HepG2 (cell line): ENCODE measurements at regions not wholly inside any gene's neighbourhood (a gene's known extent, or its start where the extent isn't known, plus 50 kb on each side); places are given as distances from the start of the nearest gene placed in this dataset.

ENCODE experiments used
- ATAC-seq: fragments of 200-7000 bp; cut with Tn5 transposase; 3 replicates; pipeline ENCODE4 v1.9.1; 2020; ENCODE audit warnings: mild to moderate bottlenecking, moderate library complexity
- BruUV-seq: library from RNA; stranded (reverse); fragments of 400-500 nt; replicated peaks from 2 replicates; lab custom pipeline; 2021; lab: Mats Ljungman, UMichigan
- CTCF ChIA-PET: fragments of 300-600 bp; formaldehyde crosslinking; extraction: SDS; loops from one replicate; lab custom pipeline; 2021; ENCODE audit warnings: low total read pairs, inconsistent platforms, low intra/inter-chr PET ratio; lab: Yijun Ruan, JAX
- POLR2A ChIA-PET: fragments of 350-600 bp; sonication (Branson Sonifier 250); formaldehyde crosslinking; loops from one replicate; lab custom pipeline; 2020; ENCODE audit warnings: antibody characterized with exemption, inconsistent platforms; lab: Yijun Ruan, JAX
- DNase-seq: peaks from one replicate; pipeline ENCODE4 v3.0.0-alpha.2; 2015; ENCODE audit warnings: low spot score
- FAIRE-seq: peaks from 3 replicates; lab custom pipeline; 2011; peaks lifted over from hg19 to GRCh38; lab: Jason Lieb, UNC
- H2AFZ ChIP-seq: one replicate; pipeline ENCODE4 v1.6.1; 2011; ENCODE audit warnings: low read length, inconsistent platforms
- H3K27ac ChIP-seq: fragments of 300-600 bp; 3 replicates; pipeline ENCODE4 v1.8.0; 2011; ENCODE audit warnings: mixed run types, mild to moderate bottlenecking, mixed read lengths, low read length, inconsistent platforms; ENCODE audit not compliant: insufficient read depth; ENCODE audit errors: extremely low read length
- H3K27me3 ChIP-seq, 2 experiments: fragments of 200-600 bp in 1 of 2; 2 replicates in 1 of 2; 3 replicates in 1 of 2; pipeline versions ENCODE4 v1.6.0 to v1.8.0; 2011; ENCODE audit warnings: low read length in 2 of 2, mild to moderate bottlenecking in 2 of 2, moderate library complexity in 2 of 2, inconsistent platforms in 1 of 2; ENCODE audit not compliant: insufficient read depth in 2 of 2, control insufficient read depth in 1 of 2
- H3K36me3 ChIP-seq, 2 experiments: fragments of 200-600 bp in 1 of 2; replicated peaks in 1 of 2; 2 replicates in 1 of 2; 3 replicates in 1 of 2; pipeline versions ENCODE4 v1.5.1 to v1.8.0; 2011; ENCODE audit warnings: low read length in 2 of 2, inconsistent platforms in 1 of 2; ENCODE audit not compliant: insufficient read depth in 2 of 2, control insufficient read depth in 1 of 2
- H3K4me1 ChIP-seq: 2 replicates; pipeline ENCODE4 v1.5.1; 2012; ENCODE audit warnings: low read length, inconsistent platforms; ENCODE audit not compliant: insufficient read depth
- H3K4me2 ChIP-seq: 2 replicates; pipeline ENCODE4 v1.6.0; 2011; ENCODE audit warnings: low read depth, low read length, inconsistent platforms
- H3K4me3 ChIP-seq, 3 experiments: fragments of 200-600 bp in 1 of 3; sonication (generic), shearing (Covaris generic) in 1 of 3; replicated peaks in 1 of 3; 2 replicates each; pipeline ENCODE4 v1.5.1; 2011 to 2016; ENCODE audit warnings: low read length in 3 of 3, inconsistent platforms in 2 of 3, low read depth in 2 of 3, mild to moderate bottlenecking in 2 of 3, control low read depth in 1 of 3, mixed read lengths in 1 of 3; ENCODE audit not compliant: insufficient read depth in 1 of 3
- H3K79me2 ChIP-seq: one replicate; pipeline ENCODE4 v1.6.1; 2011; ENCODE audit warnings: low read length, inconsistent platforms; ENCODE audit not compliant: insufficient read depth
- H3K9ac ChIP-seq: 2 replicates; pipeline ENCODE4 v1.6.0; 2011; ENCODE audit warnings: mild to moderate bottlenecking, low read depth, low read length, inconsistent platforms; ENCODE audit not compliant: insufficient read depth
- H3K9me3 ChIP-seq: 2 replicates; pipeline ENCODE4 v1.5.1; 2012; ENCODE audit warnings: mild to moderate bottlenecking, low read length
- H4K20me1 ChIP-seq: 2 replicates; pipeline ENCODE4 v1.6.0; 2011; ENCODE audit warnings: inconsistent platforms, mild to moderate bottlenecking, low read length, moderate library complexity; ENCODE audit not compliant: insufficient read depth
- ATF7 ChIP-seq, 2 experiments: fragments of 450-650 bp in 1 of 2; sonication (generic) in 1 of 2; formaldehyde crosslinking in 1 of 2; IDR thresholded peaks; 2 replicates each; pipeline versions ENCODE4 v1.4.0 to v1.6.1; 2016 to 2020; ENCODE audit warnings: antibody characterized with exemption in 1 of 2, mild to moderate bottlenecking in 1 of 2, missing genetic modification reagents in 1 of 2
- ATM ChIP-seq: fragments of 450-650 bp; IDR thresholded peaks from 2 replicates; pipeline ENCODE4 v1.7.1; 2017; ENCODE audit warnings: mild to moderate bottlenecking, borderline replicate concordance
- FOXC1 ChIP-seq: sonication (generic); formaldehyde crosslinking; IDR thresholded peaks from 2 replicates; pipeline ENCODE4 v1.8.0; 2022; ENCODE audit warnings: mild to moderate bottlenecking, missing genetic modification reagents, borderline replicate concordance
- MAZ ChIP-seq, 2 experiments: sonication (generic) in 1 of 2; formaldehyde crosslinking in 1 of 2; IDR thresholded peaks; 2 replicates each; pipeline versions ENCODE4 v1.5.0 to v1.6.1; 2012 to 2020; ENCODE audit warnings: low read depth in 2 of 2, mild to moderate bottlenecking in 2 of 2, borderline replicate concordance in 1 of 2, improper control_type of control experiment in 1 of 2, low read length in 1 of 2, missing genetic modification reagents in 1 of 2, moderate library complexity in 1 of 2
- NR2F6 ChIP-seq, 2 experiments: IDR thresholded peaks; 2 replicates each; pipeline ENCODE4 v1.6.1; 2016; ENCODE audit warnings: antibody characterized with exemption in 1 of 2, mild to moderate bottlenecking in 1 of 2
- PAWR ChIP-seq: sonication (generic); formaldehyde crosslinking; IDR thresholded peaks from 2 replicates; pipeline ENCODE4 v1.4.0; 2020; ENCODE audit warnings: missing genetic modification reagents, mild to moderate bottlenecking, borderline replicate concordance
- TCF12 ChIP-seq, 2 experiments: fragments of 450-650 bp in 1 of 2; sonication (generic) in 1 of 2; formaldehyde crosslinking in 1 of 2; IDR thresholded peaks; 2 replicates each; pipeline versions ENCODE4 v1.6.1 to v1.8.0; 2017 to 2022; ENCODE audit warnings: antibody characterized with exemption in 1 of 2, mild to moderate bottlenecking in 1 of 2, missing genetic modification reagents in 1 of 2, moderate library complexity in 1 of 2
- ZBTB4 ChIP-seq: sonication (generic); formaldehyde crosslinking; IDR thresholded peaks from 2 replicates; pipeline ENCODE4 v1.4.0; 2020; ENCODE audit warnings: missing genetic modification reagents, mild to moderate bottlenecking, borderline replicate concordance
- ZNF33A ChIP-seq: sonication (generic); formaldehyde crosslinking; IDR thresholded peaks from 2 replicates; pipeline ENCODE4 v1.5.1; 2020; ENCODE audit warnings: missing genetic modification reagents, mild to moderate bottlenecking, moderate library complexity, borderline replicate concordance
- WGBS: methylation state at CpG from one replicate; pipeline ENCODE4 v1.1.6; 2017; ENCODE audit warnings: low lambda C conversion rate; 5-methylcytosine and 5-hydroxymethylcytosine counted together
- in situ Hi-C: cut with HindIII; loops from 2 replicates; pipeline ENCODE4 v1.10.0; 2017; ENCODE audit warnings: low pct_unique_long_range_greater_than_20kb; ENCODE audit not compliant: extremely low pct_ligation_motif_present
- intact Hi-C: fragments of 100-400 bp; cut with micrococcal nuclease; formaldehyde crosslinking; loops from one replicate; pipeline ENCODE4 v1.10.0; 2022; ENCODE audit not compliant: unreplicated experiment

GRCh38 chr3:103729547-103729946, 1294.7 kb downstream of the ZPLD1 start:
- ChIA-PET POLR2A (no interaction called here), CTCF (no interaction called here)
- Histone ChIP-seq H3K4me2 (no peak overlapping the region), H3K9ac (no peak overlapping the region), H3K4me1 (no peaks in the 10 kb centered on the region), H3K36me3 (no peaks in the 10 kb centered on the region), H3K27ac (no peak overlapping the region), H3K79me2 (no peaks in the 10 kb centered on the region), H4K20me1 (no peaks in the 10 kb centered on the region), H2AFZ (no peak overlapping the region), H3K4me3 (no peak overlapping the region), H3K9me3 (no peaks in the 10 kb centered on the region), H3K27me3 (no peaks in the 10 kb centered on the region)
- WGBS = 0% methylated on average over 3 of the region's 3 CpGs
- no peak for TF ChIP-seq ZNF33A (CRISPR knock-in tag)
- TF ChIP-seq ATF7 (IDR thresholded peaks at IDR 0.05) = peak; percentile 54
- TF ChIP-seq ATF7 (CRISPR knock-in tag; IDR thresholded peaks at IDR 0.05) = no peak
- in situ Hi-C loops = no loop called here
- ATAC-seq = no peak
- no peak for FAIRE-seq
- DNase-seq = no peak
- intact Hi-C loops = no loop called here
- BruUV-seq = no TSS peak

GRCh38 chr3:103730744-103731143, 1295.9 kb downstream of the ZPLD1 start:
- TF ChIP-seq PAWR = no peak
- no peak for TF ChIP-seq FOXC1 (CRISPR knock-in tag)
- no peak for TF ChIP-seq ZBTB4
- no peak for TF ChIP-seq MAZ (IDR thresholded peaks at IDR 0.05; ENCODE audit: borderline replicate concordance, low read depth, low read length)
- no peak for TF ChIP-seq MAZ (CRISPR knock-in tag; IDR thresholded peaks at IDR 0.05; ENCODE audit: low read depth)
- TF ChIP-seq NR2F6 (IDR thresholded peaks at IDR 0.05) = no peak
- TF ChIP-seq NR2F6 (CRISPR knock-in tag; IDR thresholded peaks at IDR 0.05) = no peak
- no peak for TF ChIP-seq ATM
- no peak for TF ChIP-seq TCF12 (IDR thresholded peaks at IDR 0.05)
- no peak for TF ChIP-seq TCF12 (CRISPR knock-in tag; IDR thresholded peaks at IDR 0.05)
- ATAC-seq (no peak), FAIRE-seq (no peak), DNase-seq (no peak)
- H3K27me3 ChIP-seq = no peaks in the 10 kb centered on the region
- no peaks in the 10 kb centered on the region for H3K4me1 ChIP-seq
- no peaks in the 10 kb centered on the region for H3K79me2 ChIP-seq
- H3K4me3 ChIP-seq = no peak overlapping the region
- ChIA-PET POLR2A (no interaction called here), CTCF (no interaction called here)
- H3K36me3 ChIP-seq = no peaks in the 10 kb centered on the region
- in situ Hi-C loops = no loop called here
- no peaks in the 10 kb centered on the region for H3K9me3 ChIP-seq
- H3K27ac ChIP-seq = no peak overlapping the region
- no peaks in the 10 kb centered on the region for H4K20me1 ChIP-seq
- H3K9ac ChIP-seq = no peak overlapping the region
- 0% methylated on average over 3 of the region's 3 CpGs for WGBS
- H2AFZ ChIP-seq = no peak overlapping the region
- no TSS peak for BruUV-seq
- intact Hi-C loops = no loop called here
- no peak overlapping the region for H3K4me2 ChIP-seq
